ENCODE measurements at regions not wholly inside any gene's neighbourhood (a gene's known extent, or its start where the extent isn't known, plus 50 kb on each side); places are given as distances from the start of the nearest gene placed in this dataset.

GRCh38 chr6:124887872-124888580, 74.2 kb upstream of the RNF217 start:
- no peak for TF ChIP-seq CTCF (IDR thresholded peaks at IDR 0.05)
- TF ChIP-seq POLR2A (IDR thresholded peaks at IDR 0.05), result no peak
